ENCODE measurements at regions not wholly inside any gene's neighbourhood (a gene's known extent, or its start where the extent isn't known, plus 50 kb on each side); places are given as distances from the start of the nearest gene placed in this dataset.

DNA sequence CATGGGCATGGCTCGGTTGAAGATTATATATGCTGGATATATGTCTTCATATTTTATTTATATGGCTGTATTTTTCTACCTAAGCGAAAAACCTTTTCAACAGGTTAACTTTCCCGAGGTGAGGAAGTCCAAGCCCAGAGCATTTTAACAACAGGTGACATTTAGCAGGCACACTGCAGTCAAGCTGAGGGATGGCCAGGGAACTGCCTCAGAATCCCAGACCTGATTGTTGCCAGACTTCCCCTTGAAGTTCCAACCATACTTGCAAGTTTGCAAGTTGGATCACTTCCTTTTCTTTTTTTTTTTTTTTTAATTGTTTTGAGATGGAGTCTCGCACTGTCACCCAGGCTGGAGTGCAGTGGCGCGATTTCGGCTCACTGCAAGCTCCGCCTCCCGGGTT is 166.0 kb upstream of the FRMD6 start:
- no peak for TF ChIP-seq CTCF (IDR thresholded peaks at IDR 0.05)
- Mint-ChIP-seq H3K27me3 (ENCODE audit: unreplicated experiment) (no peaks in the 10 kb centered on the region), H3K4me3 (ENCODE audit: unreplicated experiment) (no peak overlapping the region), H3K4me1 (ENCODE audit: unreplicated experiment) (peaks cover 4% of the 10 kb centered on the region), H3K27ac (ENCODE audit: unreplicated experiment) (no peak overlapping the region), H3K9me3 (ENCODE audit: unreplicated experiment) (no peaks in the 10 kb centered on the region), H3K36me3 (ENCODE audit: unreplicated experiment) (no peaks in the 10 kb centered on the region)
- DNase-seq (ENCODE audit: extremely low spot score, unreplicated experiment), result no peak

GRCh38 chr14:51487848-51488247 is 163.9 kb upstream of the FRMD6 start:
- DNase-seq (ENCODE audit: extremely low spot score, unreplicated experiment), result no peak
- Mint-ChIP-seq H3K4me3 (ENCODE audit: unreplicated experiment) (no peak overlapping the region), H3K4me1 (ENCODE audit: unreplicated experiment) (peaks cover 4% of the 10 kb centered on the region), H3K27me3 (ENCODE audit: unreplicated experiment) (no peaks in the 10 kb centered on the region), H3K9me3 (ENCODE audit: unreplicated experiment) (no peaks in the 10 kb centered on the region), H3K36me3 (ENCODE audit: unreplicated experiment) (no peaks in the 10 kb centered on the region), H3K27ac (ENCODE audit: unreplicated experiment) (no peak overlapping the region)
- TF ChIP-seq CTCF (IDR thresholded peaks at IDR 0.05), result no peak

- no peak for DNase-seq (ENCODE audit: extremely low spot score, unreplicated experiment)
- H3K36me3 Mint-ChIP-seq (ENCODE audit: unreplicated experiment), result no peaks in the 10 kb centered on the region
- H3K27me3 Mint-ChIP-seq (ENCODE audit: unreplicated experiment), result no peaks in the 10 kb centered on the region
These were observed 163.0 kb upstream of the FRMD6 start for GRCh38 chr14:51488569-51489220.

DNA sequence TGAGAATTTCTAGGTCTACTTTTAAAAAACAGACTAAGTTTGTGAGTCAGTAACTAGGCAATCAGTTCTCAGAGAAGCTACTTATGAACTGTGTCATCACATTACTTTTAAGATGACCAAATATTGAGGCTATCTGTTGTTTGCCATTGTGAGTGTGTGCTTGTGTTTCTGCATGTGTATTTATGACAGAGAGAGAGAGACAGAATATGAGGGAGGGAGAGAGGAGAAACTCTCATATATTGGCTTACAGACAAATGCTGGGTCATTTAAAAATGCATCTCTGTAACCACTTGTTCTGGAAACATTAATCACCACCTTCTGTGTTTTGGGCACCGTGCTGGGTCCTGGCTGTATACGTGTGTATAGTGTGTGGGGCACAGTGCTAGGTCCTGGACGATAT is 161.5 kb upstream of the FRMD6 start:
- TF ChIP-seq CTCF (IDR thresholded peaks at IDR 0.05), result no peak
- H3K27ac Mint-ChIP-seq (ENCODE audit: unreplicated experiment), result no peak overlapping the region
- peaks cover 19% of the 10 kb centered on the region for H3K9me3 Mint-ChIP-seq (ENCODE audit: unreplicated experiment)
- H3K27me3 Mint-ChIP-seq (ENCODE audit: unreplicated experiment), result no peaks in the 10 kb centered on the region
- no peaks in the 10 kb centered on the region for H3K36me3 Mint-ChIP-seq (ENCODE audit: unreplicated experiment)
- H3K4me1 Mint-ChIP-seq (ENCODE audit: unreplicated experiment), result peaks cover 4% of the 10 kb centered on the region
- no peak overlapping the region for H3K4me3 Mint-ChIP-seq (ENCODE audit: unreplicated experiment)
- DNase-seq (ENCODE audit: extremely low spot score, unreplicated experiment), result no peak

More at GRCh38 chr14:51488569-51489220, 163.0 kb upstream of the FRMD6 start:
- H3K4me1 Mint-ChIP-seq (ENCODE audit: unreplicated experiment), result peaks cover 4% of the 10 kb centered on the region
- no peak overlapping the region for H3K27ac Mint-ChIP-seq (ENCODE audit: unreplicated experiment)
- H3K9me3 Mint-ChIP-seq (ENCODE audit: unreplicated experiment), result peaks cover 7% of the 10 kb centered on the region
- H3K4me3 Mint-ChIP-seq (ENCODE audit: unreplicated experiment), result no peak overlapping the region
- no peak for TF ChIP-seq CTCF (IDR thresholded peaks at IDR 0.05)

- no peak overlapping the region for H3K4me3 Mint-ChIP-seq (ENCODE audit: unreplicated experiment)
- no peak overlapping the region for H3K27ac Mint-ChIP-seq (ENCODE audit: unreplicated experiment)
- peaks cover 22% of the 10 kb centered on the region for H3K9me3 Mint-ChIP-seq (ENCODE audit: unreplicated experiment)
- H3K27me3 Mint-ChIP-seq (ENCODE audit: unreplicated experiment), result no peaks in the 10 kb centered on the region
- DNase-seq (ENCODE audit: extremely low spot score, unreplicated experiment), result no peak
- H3K4me1 Mint-ChIP-seq (ENCODE audit: unreplicated experiment), result peaks cover 4% of the 10 kb centered on the region
- H3K36me3 Mint-ChIP-seq (ENCODE audit: unreplicated experiment), result no peaks in the 10 kb centered on the region
- TF ChIP-seq CTCF (IDR thresholded peaks at IDR 0.05), result no peak
These were observed 160.6 kb upstream of the FRMD6 start for GRCh38 chr14:51491036-51491545.

Data from osteocyte (in vitro differentiated cells).